ENCODE measurements at regions not wholly inside any gene's neighbourhood (a gene's known extent, or its start where the extent isn't known, plus 50 kb on each side); places are given as distances from the start of the nearest gene placed in this dataset.

DNA sequence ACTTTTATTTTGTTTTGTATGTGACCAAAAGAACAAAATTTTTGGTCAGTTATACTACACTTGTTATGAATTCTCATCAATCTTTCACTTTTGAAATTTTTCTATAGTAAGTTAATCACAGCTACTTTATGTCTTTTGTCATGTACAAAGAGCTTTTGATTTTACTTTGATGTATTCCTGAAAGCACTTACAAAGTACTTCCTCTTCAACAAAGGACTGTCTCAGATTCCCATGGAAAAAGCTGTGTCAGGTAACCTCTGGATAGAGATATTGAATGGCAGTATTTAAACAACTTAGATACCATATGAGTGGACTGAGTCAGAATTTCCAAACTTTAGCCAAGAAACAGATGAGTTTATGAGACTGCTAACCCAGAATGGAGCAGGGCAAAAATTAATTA is 689.3 kb upstream of the ATXN8OS start:
- Histone ChIP-seq H3K4me2 (ENCODE audit: low read depth, low read length, poor library complexity, severe bottlenecking) (no peak overlapping the region), H3K27ac (ENCODE audit: low read depth, low read length) (no peak overlapping the region), H3K36me3 (ENCODE audit: low read length) (no peaks in the 10 kb centered on the region), H3K27me3 (ENCODE audit: low read length) (no peaks in the 10 kb centered on the region), H3K9me3 (ENCODE audit: insufficient read depth, low read length) (peaks cover 16% of the 10 kb centered on the region; the same call in 1 of the 2 replicates), H3K9ac (ENCODE audit: low read length) (no peak overlapping the region), H3K79me2 (ENCODE audit: insufficient read depth, low read length) (no peaks in the 10 kb centered on the region), H2AFZ (ENCODE audit: low read depth, low read length, severe bottlenecking) (no peak overlapping the region), H4K20me1 (ENCODE audit: low read depth, low read length) (no peaks in the 10 kb centered on the region), H3K4me3 (ENCODE audit: insufficient read depth, low read length, poor library complexity, severe bottlenecking) (no peak overlapping the region), H3K9me2 (replicated peaks; ENCODE audit: insufficient read depth, low read length) (no peaks in the 10 kb centered on the region), H3F3A (ENCODE audit: insufficient read depth) (no peaks in the 10 kb centered on the region)
- TF ChIP-seq, protein P1, sequence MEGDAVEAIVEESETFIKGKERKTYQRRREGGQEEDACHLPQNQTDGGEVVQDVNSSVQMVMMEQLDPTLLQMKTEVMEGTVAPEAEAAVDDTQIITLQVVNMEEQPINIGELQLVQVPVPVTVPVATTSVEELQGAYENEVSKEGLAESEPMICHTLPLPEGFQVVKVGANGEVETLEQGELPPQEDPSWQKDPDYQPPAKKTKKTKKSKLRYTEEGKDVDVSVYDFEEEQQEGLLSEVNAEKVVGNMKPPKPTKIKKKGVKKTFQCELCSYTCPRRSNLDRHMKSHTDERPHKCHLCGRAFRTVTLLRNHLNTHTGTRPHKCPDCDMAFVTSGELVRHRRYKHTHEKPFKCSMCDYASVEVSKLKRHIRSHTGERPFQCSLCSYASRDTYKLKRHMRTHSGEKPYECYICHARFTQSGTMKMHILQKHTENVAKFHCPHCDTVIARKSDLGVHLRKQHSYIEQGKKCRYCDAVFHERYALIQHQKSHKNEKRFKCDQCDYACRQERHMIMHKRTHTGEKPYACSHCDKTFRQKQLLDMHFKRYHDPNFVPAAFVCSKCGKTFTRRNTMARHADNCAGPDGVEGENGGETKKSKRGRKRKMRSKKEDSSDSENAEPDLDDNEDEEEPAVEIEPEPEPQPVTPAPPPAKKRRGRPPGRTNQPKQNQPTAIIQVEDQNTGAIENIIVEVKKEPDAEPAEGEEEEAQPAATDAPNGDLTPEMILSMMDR (IDR thresholded peaks at IDR 0.05; ENCODE audit: insufficient read depth, low read length, poor library complexity, severe bottlenecking): no peak
- no peak for TF ChIP-seq EZH2phosphoT487 (conservative IDR thresholded peaks at IDR 0.05; ENCODE audit: low read length)

DNA sequence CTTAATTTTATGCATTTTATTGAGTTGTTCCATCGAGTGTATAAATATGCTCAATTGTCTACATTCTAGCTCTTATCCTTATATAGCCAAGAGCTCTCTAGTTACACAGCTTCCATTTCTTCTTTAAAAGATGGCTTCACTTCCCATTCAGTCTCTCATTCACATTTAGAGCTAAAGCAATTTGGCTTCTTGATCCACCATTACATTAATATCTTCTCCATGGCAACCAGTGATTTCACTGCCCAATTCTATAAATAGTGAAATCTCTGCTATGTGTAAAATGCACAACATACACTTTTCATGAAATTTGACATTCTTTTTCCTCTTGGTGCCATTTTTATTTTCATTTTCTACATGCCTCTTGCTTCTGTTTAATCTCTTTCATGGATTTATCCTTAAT is 696.9 kb upstream of the ATXN8OS start:
- H3K27me3 ChIP-seq (ENCODE audit: low read length): no peaks in the 10 kb centered on the region
- H3K27ac ChIP-seq (ENCODE audit: low read depth, low read length): no peak overlapping the region
- H3K9me3 ChIP-seq (ENCODE audit: insufficient read depth, low read length): no peaks in the 10 kb centered on the region; the same call in 1 of the 2 replicates
- H3F3A ChIP-seq (ENCODE audit: insufficient read depth): no peaks in the 10 kb centered on the region
- TF ChIP-seq, protein P1 (IDR thresholded peaks at IDR 0.05; ENCODE audit: insufficient read depth, low read length, poor library complexity, severe bottlenecking): no peak
- TF ChIP-seq EZH2phosphoT487 (conservative IDR thresholded peaks at IDR 0.05; ENCODE audit: low read length): no peak
- H3K36me3 ChIP-seq (ENCODE audit: low read length): no peaks in the 10 kb centered on the region
- no peaks in the 10 kb centered on the region for H3K9me2 ChIP-seq (replicated peaks; ENCODE audit: insufficient read depth, low read length)
- H4K20me1 ChIP-seq (ENCODE audit: low read depth, low read length): no peaks in the 10 kb centered on the region
- no peak overlapping the region for H3K4me2 ChIP-seq (ENCODE audit: low read depth, low read length, poor library complexity, severe bottlenecking)
- no peak overlapping the region for H3K9ac ChIP-seq (ENCODE audit: low read length)
- no peak overlapping the region for H3K4me3 ChIP-seq (ENCODE audit: insufficient read depth, low read length, poor library complexity, severe bottlenecking)
- H3K79me2 ChIP-seq (ENCODE audit: insufficient read depth, low read length): no peaks in the 10 kb centered on the region
- H2AFZ ChIP-seq (ENCODE audit: low read depth, low read length, severe bottlenecking): peak overlapping the region; percentile 20

DNA sequence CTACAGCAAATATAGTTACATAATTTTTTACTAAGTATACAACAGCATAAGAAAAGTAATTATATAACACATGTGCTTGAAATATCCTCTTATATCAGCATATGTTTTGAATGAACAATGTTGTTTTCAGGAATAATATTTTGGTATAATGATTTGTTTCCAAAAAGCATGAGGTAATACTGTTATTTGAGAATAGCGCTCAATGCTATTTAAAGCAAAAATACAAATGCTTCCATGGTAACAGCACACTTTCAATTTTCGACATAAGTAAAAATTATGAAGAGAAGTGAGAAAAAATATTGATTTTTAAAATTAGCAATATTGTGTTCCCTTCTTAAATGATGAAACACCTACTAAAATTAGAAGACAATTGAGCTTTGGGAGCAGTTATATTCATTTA is 715.9 kb upstream of the ATXN8OS start:
- H3K9me2 ChIP-seq (replicated peaks; ENCODE audit: insufficient read depth, low read length): no peaks in the 10 kb centered on the region
- TF ChIP-seq EZH2phosphoT487 (conservative IDR thresholded peaks at IDR 0.05; ENCODE audit: low read length): no peak
- TF ChIP-seq, protein P1 (IDR thresholded peaks at IDR 0.05; ENCODE audit: insufficient read depth, low read length, poor library complexity, severe bottlenecking): no peak
- H3K9ac ChIP-seq (ENCODE audit: low read length): no peak overlapping the region
- H3K27ac ChIP-seq (ENCODE audit: low read depth, low read length): no peak overlapping the region
- peaks cover 14% of the 10 kb centered on the region for H3F3A ChIP-seq (ENCODE audit: insufficient read depth)
- no peak overlapping the region for H3K4me3 ChIP-seq (ENCODE audit: insufficient read depth, low read length, poor library complexity, severe bottlenecking)
- no peaks in the 10 kb centered on the region for H3K27me3 ChIP-seq (ENCODE audit: low read length)
- H4K20me1 ChIP-seq (ENCODE audit: low read depth, low read length): no peaks in the 10 kb centered on the region
- H3K36me3 ChIP-seq (ENCODE audit: low read length): no peaks in the 10 kb centered on the region
- H3K4me2 ChIP-seq (ENCODE audit: low read depth, low read length, poor library complexity, severe bottlenecking): no peak overlapping the region
- H3K79me2 ChIP-seq (ENCODE audit: insufficient read depth, low read length): no peaks in the 10 kb centered on the region
- H3K9me3 ChIP-seq (ENCODE audit: insufficient read depth, low read length): no peaks in the 10 kb centered on the region; the same call in 1 of the 2 replicates
- no peak overlapping the region for H2AFZ ChIP-seq (ENCODE audit: low read depth, low read length, severe bottlenecking)
